ENCODE measurements at regions not wholly inside any gene's neighbourhood (a gene's known extent, or its start where the extent isn't known, plus 50 kb on each side); places are given as distances from the start of the nearest gene placed in this dataset.
"Not testable (repeated sequence)": the region's sequence is repeated elsewhere in the genome, so short reads cannot be mapped to it uniquely, and the experiment has no call there.

GRCh38 chr5:75828029-75828428 is 110.8 kb upstream of the POC5 start:
- WGBS (ENCODE audit: insufficient coverage) = 83% methylated on average over 1 of the region's 2 CpGs
- Histone ChIP-seq H3K9me3 (ENCODE audit: control insufficient read depth, insufficient read depth, low read length) (no peaks in the 10 kb centered on the region), H3K4me1 (ENCODE audit: control insufficient read depth, insufficient read depth, low read length) (no peaks in the 10 kb centered on the region), H3K27ac (ENCODE audit: low read length) (no peak overlapping the region), H3K27me3 (ENCODE audit: control insufficient read depth, insufficient read depth, low read length) (no peaks in the 10 kb centered on the region), H3K4me3 (ENCODE audit: low read length) (no peak overlapping the region), H3K36me3 (ENCODE audit: control insufficient read depth, insufficient read depth, low read length) (no peaks in the 10 kb centered on the region)
- no peak for ATAC-seq
- intact Hi-C loops (cut with micrococcal nuclease) = no loop called here
- TF ChIP-seq CTCF (IDR thresholded peaks at IDR 0.05) = no peak
- no peaks in the 10 kb centered on the region for H3K36me3 Mint-ChIP-seq
- H3K4me3 Mint-ChIP-seq = no peak overlapping the region
- no peaks in the 10 kb centered on the region for H3K4me1 Mint-ChIP-seq
- H3K27ac Mint-ChIP-seq = no peak overlapping the region
- peaks cover 8 to 9% of the 10 kb centered on the region in 2 donors for H3K27me3 Mint-ChIP-seq (ENCODE audit: low read depth in 2 of 2)
- no peaks in the 10 kb centered on the region for H3K9me3 Mint-ChIP-seq
- DNase-seq = no peak

GRCh38 chr5:75824323-75824722 is 107.1 kb upstream of the POC5 start:
- Mint-ChIP-seq H3K27ac (no peak overlapping the region), H3K4me3 (no peak overlapping the region), H3K27me3 (ENCODE audit: low read depth in 2 of 2) (peaks cover 6 to 22% of the 10 kb centered on the region in 2 donors), H3K36me3 (no peaks in the 10 kb centered on the region), H3K4me1 (no peaks in the 10 kb centered on the region), H3K9me3 (peaks cover 2% of the 10 kb centered on the region in 2 donors)
- intact Hi-C loops (cut with micrococcal nuclease) = no loop called here
- no peaks in the 10 kb centered on the region for H3K36me3 ChIP-seq (ENCODE audit: control insufficient read depth, insufficient read depth, low read length)
- H3K4me1 ChIP-seq (ENCODE audit: control insufficient read depth, insufficient read depth, low read length) = no peaks in the 10 kb centered on the region
- DNase-seq (no peak), ATAC-seq (no peak)
- H3K27me3 ChIP-seq (ENCODE audit: control insufficient read depth, insufficient read depth, low read length) = no peaks in the 10 kb centered on the region
- 100% methylated on average over 1 of the region's 1 CpG for WGBS (ENCODE audit: insufficient coverage)
- TF ChIP-seq CTCF (IDR thresholded peaks at IDR 0.05) = no peak
- H3K27ac ChIP-seq (ENCODE audit: low read length) = no peak overlapping the region
- H3K9me3 ChIP-seq (ENCODE audit: control insufficient read depth, insufficient read depth, low read length) = no peaks in the 10 kb centered on the region
- H3K4me3 ChIP-seq (ENCODE audit: low read length) = no peak overlapping the region

- no peak for TF ChIP-seq CTCF (IDR thresholded peaks at IDR 0.05)
- ATAC-seq (no peak), DNase-seq (no peak)
- H3K9me3 ChIP-seq (ENCODE audit: control insufficient read depth, insufficient read depth, low read length) = no peaks in the 10 kb centered on the region
- peaks cover 6 to 22% of the 10 kb centered on the region in 2 donors for H3K27me3 Mint-ChIP-seq (ENCODE audit: low read depth in 2 of 2)
- intact Hi-C loops (cut with micrococcal nuclease) = no loop called here
- H3K27ac Mint-ChIP-seq = no peak overlapping the region
- H3K36me3 ChIP-seq (ENCODE audit: control insufficient read depth, insufficient read depth, low read length) = no peaks in the 10 kb centered on the region
- H3K27ac ChIP-seq (ENCODE audit: low read length) = no peak overlapping the region
- H3K9me3 Mint-ChIP-seq = peaks cover 2% of the 10 kb centered on the region in 2 donors
- no peaks in the 10 kb centered on the region for H3K4me1 ChIP-seq (ENCODE audit: control insufficient read depth, insufficient read depth, low read length)
- 100% methylated on average over 1 of the region's 1 CpG for WGBS (ENCODE audit: insufficient coverage)
- H3K4me1 Mint-ChIP-seq = no peaks in the 10 kb centered on the region
- no peaks in the 10 kb centered on the region for H3K36me3 Mint-ChIP-seq
- no peak overlapping the region for H3K4me3 ChIP-seq (ENCODE audit: low read length)
- H3K27me3 ChIP-seq (ENCODE audit: control insufficient read depth, insufficient read depth, low read length) = no peaks in the 10 kb centered on the region
- no peak overlapping the region for H3K4me3 Mint-ChIP-seq
Observed at GRCh38 chr5:75823811-75824210, 106.6 kb upstream of the POC5 start.

GRCh38 chr5:75818661-75819060 is 101.4 kb upstream of the POC5 start:
- 94% methylated on average over 2 of the region's 2 CpGs for WGBS (ENCODE audit: insufficient coverage)

GRCh38 chr5:75799695-75800094 is 82.5 kb upstream of the POC5 start:
- H3K27me3 ChIP-seq (ENCODE audit: control insufficient read depth, insufficient read depth, low read length); H3K4me3 Mint-ChIP-seq; H3K9me3 ChIP-seq (ENCODE audit: control insufficient read depth, insufficient read depth, low read length); H3K27ac Mint-ChIP-seq; H3K4me1 ChIP-seq (ENCODE audit: control insufficient read depth, insufficient read depth, low read length); H3K4me1 Mint-ChIP-seq; H3K4me3 ChIP-seq (ENCODE audit: low read length); DNase-seq; H3K27ac ChIP-seq (ENCODE audit: low read length); intact Hi-C loops (cut with micrococcal nuclease); H3K36me3 ChIP-seq (ENCODE audit: control insufficient read depth, insufficient read depth, low read length); ATAC-seq: not testable (repeated sequence)
- Mint-ChIP-seq H3K36me3 (peaks cover 12% of the 10 kb centered on the region), H3K9me3 (peaks cover 8 to 13% of the 10 kb centered on the region in 2 donors), H3K27me3 (ENCODE audit: low read depth in 2 of 2) (peaks cover 11 to 22% of the 10 kb centered on the region in 2 donors)
- 93% methylated on average over 6 of the region's 6 CpGs for WGBS (ENCODE audit: insufficient coverage)

More at GRCh38 chr5:75818661-75819060, 101.4 kb upstream of the POC5 start:
- Histone ChIP-seq H3K9me3 (ENCODE audit: control insufficient read depth, insufficient read depth, low read length) (no peaks in the 10 kb centered on the region), H3K27ac (ENCODE audit: low read length) (no peak overlapping the region), H3K27me3 (ENCODE audit: control insufficient read depth, insufficient read depth, low read length) (no peaks in the 10 kb centered on the region), H3K36me3 (ENCODE audit: control insufficient read depth, insufficient read depth, low read length) (no peaks in the 10 kb centered on the region), H3K4me1 (ENCODE audit: control insufficient read depth, insufficient read depth, low read length) (no peaks in the 10 kb centered on the region), H3K4me3 (ENCODE audit: low read length) (no peak overlapping the region)
- Mint-ChIP-seq H3K4me1 (no peaks in the 10 kb centered on the region), H3K36me3 (no peaks in the 10 kb centered on the region), H3K27ac (no peak overlapping the region), H3K9me3 (peaks cover 2% of the 10 kb centered on the region in 2 donors), H3K4me3 (no peak overlapping the region), H3K27me3 (ENCODE audit: low read depth in 2 of 2) (peaks cover 13 to 49% of the 10 kb centered on the region in 2 donors)
- no peak for TF ChIP-seq CTCF (IDR thresholded peaks at IDR 0.05)
- ATAC-seq (no peak), DNase-seq (no peak)
- intact Hi-C loops (cut with micrococcal nuclease) = no loop called here
